ENCODE measurements at regions not wholly inside any gene's neighbourhood (a gene's known extent, or its start where the extent isn't known, plus 50 kb on each side); places are given as distances from the start of the nearest gene placed in this dataset.
A peak's percentile ranks its signal among the peaks of the same experiment; 100 is the strongest.

DNA sequence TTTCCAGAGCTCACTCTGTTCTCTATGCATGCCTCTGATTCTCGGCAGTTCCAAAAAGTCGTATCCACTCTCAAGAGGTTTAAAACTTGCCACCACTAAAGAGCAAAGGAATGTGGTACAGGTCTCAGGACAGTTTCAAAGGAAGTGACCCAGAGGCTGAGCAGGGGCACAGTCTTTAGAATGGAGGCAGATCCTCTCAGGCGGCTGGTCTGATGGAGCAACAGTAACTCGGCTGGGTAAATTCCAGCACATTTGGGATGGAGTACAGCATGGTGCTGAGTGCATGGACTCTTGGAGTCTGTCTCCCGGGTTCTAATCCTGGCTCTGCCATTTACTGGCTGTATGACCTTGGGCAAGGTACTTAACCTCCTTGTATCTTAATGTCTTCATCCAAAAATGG lies 88.1 kb upstream of the BACH2 start:
- no peak overlapping the region for H3K4me3 ChIP-seq (ENCODE audit: low read depth, low read length)
- TF ChIP-seq, protein P1, sequence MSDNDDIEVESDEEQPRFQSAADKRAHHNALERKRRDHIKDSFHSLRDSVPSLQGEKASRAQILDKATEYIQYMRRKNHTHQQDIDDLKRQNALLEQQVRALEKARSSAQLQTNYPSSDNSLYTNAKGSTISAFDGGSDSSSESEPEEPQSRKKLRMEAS (IDR thresholded peaks at IDR 0.05; ENCODE audit: low read depth, low read length) = no peak
- TF ChIP-seq, protein P2, sequence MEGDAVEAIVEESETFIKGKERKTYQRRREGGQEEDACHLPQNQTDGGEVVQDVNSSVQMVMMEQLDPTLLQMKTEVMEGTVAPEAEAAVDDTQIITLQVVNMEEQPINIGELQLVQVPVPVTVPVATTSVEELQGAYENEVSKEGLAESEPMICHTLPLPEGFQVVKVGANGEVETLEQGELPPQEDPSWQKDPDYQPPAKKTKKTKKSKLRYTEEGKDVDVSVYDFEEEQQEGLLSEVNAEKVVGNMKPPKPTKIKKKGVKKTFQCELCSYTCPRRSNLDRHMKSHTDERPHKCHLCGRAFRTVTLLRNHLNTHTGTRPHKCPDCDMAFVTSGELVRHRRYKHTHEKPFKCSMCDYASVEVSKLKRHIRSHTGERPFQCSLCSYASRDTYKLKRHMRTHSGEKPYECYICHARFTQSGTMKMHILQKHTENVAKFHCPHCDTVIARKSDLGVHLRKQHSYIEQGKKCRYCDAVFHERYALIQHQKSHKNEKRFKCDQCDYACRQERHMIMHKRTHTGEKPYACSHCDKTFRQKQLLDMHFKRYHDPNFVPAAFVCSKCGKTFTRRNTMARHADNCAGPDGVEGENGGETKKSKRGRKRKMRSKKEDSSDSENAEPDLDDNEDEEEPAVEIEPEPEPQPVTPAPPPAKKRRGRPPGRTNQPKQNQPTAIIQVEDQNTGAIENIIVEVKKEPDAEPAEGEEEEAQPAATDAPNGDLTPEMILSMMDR (IDR thresholded peaks at IDR 0.05; ENCODE audit: low read depth, low read length) = no peak
- no peak for TF ChIP-seq POLR2A (IDR thresholded peaks at IDR 0.05; ENCODE audit: extremely low read depth, insufficient read length)
- DNase-seq (ENCODE audit: low read depth) = no peak

- DNase-seq (ENCODE audit: low read depth) = peak; percentile 30
- TF ChIP-seq POLR2A (IDR thresholded peaks at IDR 0.05; ENCODE audit: extremely low read depth, insufficient read length) (no peak), MYC (IDR thresholded peaks at IDR 0.05; ENCODE audit: low read depth, low read length) (no peak)
- TF ChIP-seq, protein P2 (IDR thresholded peaks at IDR 0.05; ENCODE audit: low read depth, low read length) = no peak
- TF ChIP-seq, protein P1 (IDR thresholded peaks at IDR 0.05; ENCODE audit: low read depth, low read length) = no peak
- no peak overlapping the region for H3K4me3 ChIP-seq (ENCODE audit: low read depth, low read length)
Observed at GRCh38 chr6:90383196-90383822, 86.7 kb upstream of the BACH2 start.

DNA sequence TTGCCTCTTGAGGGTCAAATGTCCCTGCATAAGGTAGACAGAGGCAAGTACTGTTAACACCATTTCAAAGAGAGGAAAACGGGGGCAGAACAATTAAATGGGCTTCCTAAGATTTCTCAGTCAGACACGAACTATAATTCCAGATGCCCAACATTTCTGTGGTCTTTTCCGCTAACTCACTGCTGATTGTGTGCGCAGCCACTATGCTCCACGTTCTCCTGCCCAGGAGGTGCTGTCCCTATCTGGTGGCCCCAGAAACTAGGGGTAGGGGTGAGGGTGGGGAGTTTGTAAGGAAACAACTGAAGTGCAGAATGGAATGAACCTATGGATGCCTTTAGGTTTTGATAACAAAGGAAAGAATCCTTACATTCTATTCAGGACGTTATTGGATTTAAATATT lies 86.1 kb upstream of the BACH2 start:
- no peak for DNase-seq (ENCODE audit: low read depth)
- H3K4me3 ChIP-seq (ENCODE audit: low read depth, low read length) = no peak overlapping the region

GRCh38 chr6:90375681-90376439 lies 79.2 kb upstream of the BACH2 start:
- no peak overlapping the region for H3K4me3 ChIP-seq (ENCODE audit: low read depth, low read length)
- TF ChIP-seq, protein P2 (IDR thresholded peaks at IDR 0.05; ENCODE audit: low read depth, low read length) = no peak
- TF ChIP-seq MYC (IDR thresholded peaks at IDR 0.05; ENCODE audit: low read depth, low read length) = no peak
- TF ChIP-seq, protein P1 (IDR thresholded peaks at IDR 0.05; ENCODE audit: low read depth, low read length) = no peak
- DNase-seq (ENCODE audit: low read depth) = no peak

More for the DNA sequence above, 86.1 kb upstream of the BACH2 start:
- no peak for TF ChIP-seq MYC (IDR thresholded peaks at IDR 0.05; ENCODE audit: low read depth, low read length)
- TF ChIP-seq POLR2A (IDR thresholded peaks at IDR 0.05; ENCODE audit: extremely low read depth, insufficient read length) = no peak
- TF ChIP-seq, protein P1 (IDR thresholded peaks at IDR 0.05; ENCODE audit: low read depth, low read length) = no peak
- TF ChIP-seq, protein P2 (IDR thresholded peaks at IDR 0.05; ENCODE audit: low read depth, low read length) = no peak

DNA sequence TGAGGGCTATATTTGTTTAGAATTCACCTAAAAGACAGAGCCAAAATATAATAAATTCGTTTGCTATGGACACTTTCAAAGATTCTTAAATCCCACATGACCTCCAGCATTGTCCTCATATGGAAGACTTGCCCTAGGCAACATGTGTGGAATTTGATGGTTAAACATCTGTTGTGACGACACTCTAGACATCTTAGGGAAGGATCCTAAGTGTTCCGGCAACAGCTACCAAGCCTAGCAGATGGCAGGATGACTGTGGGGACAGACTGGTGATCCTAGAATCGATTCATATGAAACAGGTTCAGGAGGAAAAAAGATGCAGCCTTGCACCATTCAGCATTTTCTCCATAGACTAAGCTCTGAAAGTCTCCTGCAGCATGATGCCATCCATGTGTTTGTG lies 77.6 kb upstream of the BACH2 start:
- DNase-seq (ENCODE audit: low read depth) = no peak
- H3K4me3 ChIP-seq (ENCODE audit: low read depth, low read length) = no peak overlapping the region
- TF ChIP-seq, protein P2 (IDR thresholded peaks at IDR 0.05; ENCODE audit: low read depth, low read length) = no peak
- no peak for TF ChIP-seq POLR2A (IDR thresholded peaks at IDR 0.05; ENCODE audit: extremely low read depth, insufficient read length)
- TF ChIP-seq, protein P1 (IDR thresholded peaks at IDR 0.05; ENCODE audit: low read depth, low read length) = no peak
- no peak for TF ChIP-seq MYC (IDR thresholded peaks at IDR 0.05; ENCODE audit: low read depth, low read length)
